COR-L47 (cell line): ENCODE measurements at regions not wholly inside any gene's neighbourhood (a gene's known extent, or its start where the extent isn't known, plus 50 kb on each side); places are given as distances from the start of the nearest gene placed in this dataset.

ENCODE experiments used
- DNase-seq: peaks from one replicate; lab custom pipeline; 2025; lab: John Stamatoyannopoulos, UW

- DNase-seq: no peak
These were observed 298.3 kb downstream of the CDH11 start for GRCh38 chr16:64823481-64824075.

GRCh38 chr16:64809876-64810629, 311.8 kb downstream of the CDH11 start:
- DNase-seq: no peak

- no peak for DNase-seq
These were observed 313.4 kb downstream of the CDH11 start for GRCh38 chr16:64808474-64808873.

DNA sequence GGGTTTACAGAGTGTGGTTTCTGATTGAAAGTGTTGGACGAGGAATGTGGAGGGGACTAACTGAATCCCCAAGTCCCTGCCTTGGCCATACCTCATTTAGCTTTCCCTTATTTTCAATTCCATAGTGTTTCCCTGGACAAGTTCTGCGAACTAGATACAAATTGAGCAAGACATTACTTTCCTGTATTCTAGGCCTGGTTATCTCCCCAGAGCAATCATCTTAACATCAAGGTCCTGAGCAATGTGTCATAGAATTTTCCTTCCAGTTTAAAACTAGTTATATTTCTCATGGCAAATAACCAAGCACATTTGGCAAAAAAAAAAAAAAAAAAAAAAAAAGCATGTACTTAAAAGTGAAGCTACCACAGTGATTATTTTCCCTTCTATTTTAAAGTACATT, 330.1 kb downstream of the CDH11 start:
- no peak for DNase-seq

DNA sequence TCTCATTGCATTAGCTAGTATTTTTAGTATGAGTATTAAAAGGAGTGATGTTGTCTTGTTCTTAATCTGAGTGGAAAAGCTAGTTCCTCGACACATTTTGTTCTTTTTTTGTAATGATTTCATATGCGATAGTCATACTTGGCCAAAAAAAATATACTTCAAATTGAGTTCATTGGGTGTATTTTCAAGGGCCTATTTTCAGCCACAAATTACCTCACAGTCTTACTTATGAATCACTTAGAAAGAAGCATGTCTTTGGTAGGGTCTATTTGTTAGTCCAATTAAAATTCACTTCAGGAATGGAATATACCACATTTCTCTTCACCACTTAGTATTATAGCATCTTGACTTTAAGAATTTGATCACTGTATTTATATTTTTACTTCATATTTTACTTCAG, 337.2 kb downstream of the CDH11 start:
- DNase-seq: no peak

GRCh38 chr16:64782484-64782883, 339.4 kb downstream of the CDH11 start:
- DNase-seq: no peak

GRCh38 chr16:64780445-64780844, 341.4 kb downstream of the CDH11 start:
- DNase-seq: no peak

- no peak for DNase-seq
These were observed 343.1 kb downstream of the CDH11 start for GRCh38 chr16:64778777-64779176.

DNA sequence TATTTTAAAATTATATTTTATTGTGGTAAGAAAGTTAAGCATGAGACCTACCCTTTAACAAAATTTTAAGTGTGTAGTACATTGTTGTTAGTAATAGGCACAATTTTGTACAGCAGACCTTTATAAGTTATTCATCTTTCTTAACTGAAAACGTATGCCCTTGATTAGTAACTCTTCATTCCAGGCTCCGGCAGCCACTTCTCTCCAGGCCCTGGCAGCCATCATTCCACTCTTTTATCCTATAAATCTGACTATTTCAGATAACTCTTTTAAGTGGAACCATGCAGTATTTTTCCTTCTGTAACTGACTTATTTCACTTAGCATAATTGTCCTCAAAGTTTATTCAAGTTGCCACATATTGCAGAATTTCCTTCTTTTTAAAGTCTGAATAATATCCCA, 348.2 kb downstream of the CDH11 start:
- no peak for DNase-seq

- no peak for DNase-seq
These were observed 348.7 kb downstream of the CDH11 start for GRCh38 chr16:64773184-64773583.

DNA sequence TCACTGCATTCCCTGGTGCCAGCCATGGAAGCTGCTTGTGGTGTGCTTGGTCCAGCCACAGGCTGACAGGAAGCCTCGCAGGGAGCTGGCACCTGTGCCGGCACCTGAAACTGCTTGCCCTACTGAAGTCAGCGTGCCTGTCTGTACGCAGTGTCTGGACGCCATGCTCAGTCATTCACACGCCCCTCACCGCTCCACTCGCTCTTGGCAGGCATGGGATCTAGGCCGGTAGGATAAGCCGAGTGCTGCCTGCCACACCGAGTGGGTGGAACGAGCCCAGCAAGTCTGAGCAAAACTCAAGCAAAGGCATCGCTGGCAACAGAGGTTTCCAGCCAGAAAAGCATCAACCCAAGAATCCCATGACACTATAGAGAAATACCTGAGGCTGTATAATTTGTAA, 350.6 kb downstream of the CDH11 start:
- no peak for DNase-seq

DNA sequence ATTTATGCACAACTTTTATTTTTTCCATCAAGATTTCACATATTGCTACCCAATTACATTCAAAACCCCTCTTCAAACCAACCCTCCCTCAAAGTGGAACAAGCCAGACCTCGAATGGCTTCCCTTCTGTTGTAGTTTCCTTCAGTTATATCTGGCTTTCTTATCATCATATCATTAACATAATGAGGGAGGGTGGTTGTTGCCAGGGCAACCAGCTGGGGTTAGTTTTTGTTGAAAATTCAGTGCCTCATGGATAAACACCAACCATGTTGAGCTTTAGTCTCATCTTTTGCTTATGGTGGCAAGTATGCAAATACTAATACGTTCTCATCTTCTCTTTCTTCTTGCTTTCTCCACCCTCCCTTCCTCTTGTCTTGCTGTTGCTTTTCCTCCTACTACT, 359.7 kb downstream of the CDH11 start:
- no peak for DNase-seq

GRCh38 chr16:64754279-64754678, 367.6 kb downstream of the CDH11 start:
- DNase-seq: no peak

- no peak for DNase-seq
These were observed 370.0 kb downstream of the CDH11 start for GRCh38 chr16:64751906-64752305.

GRCh38 chr16:64749346-64749745, 372.5 kb downstream of the CDH11 start:
- DNase-seq: no peak

DNA sequence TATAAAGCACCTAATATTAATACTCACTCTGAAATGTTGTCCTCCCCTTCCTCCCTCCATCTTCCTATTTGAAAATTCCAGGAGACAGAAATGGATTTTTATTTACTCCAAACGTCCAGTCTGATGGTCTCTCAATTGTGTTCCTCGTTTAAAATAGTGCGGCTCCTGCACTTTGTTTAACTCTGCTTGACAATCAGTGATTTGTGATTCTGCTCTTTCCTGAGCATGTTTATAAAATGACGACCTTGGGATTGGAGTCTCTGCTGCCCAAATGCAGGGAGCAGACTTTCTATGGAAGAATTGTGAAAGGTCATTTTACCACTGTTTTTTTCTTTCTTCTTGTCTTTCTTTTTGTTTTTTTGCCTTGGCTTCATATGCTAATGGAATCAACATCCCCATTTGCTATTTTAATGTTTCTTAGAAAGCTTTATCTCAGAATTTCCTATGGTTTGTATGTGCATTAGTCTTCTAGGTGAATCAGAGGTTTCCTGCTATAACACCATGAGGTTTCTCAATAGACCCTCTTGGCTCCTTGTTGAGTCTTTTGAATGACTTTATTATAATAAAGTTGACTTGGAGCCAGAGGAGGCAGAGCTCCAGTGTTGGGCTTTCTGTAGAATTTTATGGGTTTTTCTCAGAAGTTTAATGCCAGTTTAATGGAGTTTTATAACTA, 376.5 kb downstream of the CDH11 start:
- no peak for DNase-seq

GRCh38 chr16:64742455-64743223, 379.2 kb downstream of the CDH11 start:
- no peak for DNase-seq

DNA sequence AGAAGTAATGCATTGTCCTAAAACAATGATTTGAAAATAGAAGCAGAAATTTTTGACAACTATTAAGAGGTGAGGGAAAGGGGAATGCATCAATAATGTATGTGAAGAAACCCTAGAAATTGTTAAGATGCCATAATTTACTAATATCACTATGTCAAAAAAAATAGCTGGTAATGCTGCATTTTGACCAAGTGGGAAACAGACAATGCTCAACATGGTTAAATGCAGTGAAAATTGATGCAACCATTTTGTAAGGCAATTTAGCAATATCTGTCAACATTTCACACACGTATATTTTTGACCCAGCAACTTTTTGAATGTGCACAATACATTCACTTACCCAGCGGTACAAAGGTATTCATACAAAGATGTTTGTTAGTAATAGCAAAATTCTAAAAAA, 381.6 kb downstream of the CDH11 start:
- DNase-seq: no peak

DNA sequence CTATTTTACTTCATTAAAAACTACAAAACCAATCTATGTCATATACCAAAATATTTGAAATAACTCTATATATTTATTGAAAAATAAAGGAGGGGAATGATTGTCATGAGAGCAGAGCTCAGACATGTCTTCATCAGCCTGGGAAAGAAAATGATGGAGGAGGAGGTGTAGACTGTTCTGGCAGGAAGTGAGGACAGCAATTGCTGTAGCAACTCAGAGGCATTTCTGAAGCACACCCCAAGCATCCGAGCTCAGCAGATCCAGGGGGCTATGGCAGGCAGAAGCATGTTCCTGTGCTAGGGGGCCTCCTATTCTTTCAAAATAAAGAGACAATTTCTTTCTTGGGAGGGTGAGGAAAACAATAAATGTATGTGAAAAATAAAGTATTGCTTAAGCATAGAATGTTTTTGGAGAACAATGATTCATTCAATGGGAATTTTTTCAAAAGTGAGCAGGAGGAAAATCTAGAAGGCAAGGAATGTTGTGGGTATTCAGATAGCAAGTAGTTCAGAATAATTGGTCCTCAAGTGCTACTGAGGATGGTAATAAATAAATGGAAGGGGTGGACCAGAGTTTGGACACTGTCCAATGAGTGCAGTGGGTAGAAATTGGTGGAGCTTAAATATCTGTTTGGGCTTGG, 383.4 kb downstream of the CDH11 start:
- DNase-seq: no peak

- no peak for DNase-seq
These were observed 385.0 kb downstream of the CDH11 start for GRCh38 chr16:64736857-64737256.

- no peak for DNase-seq
These were observed 390.0 kb downstream of the CDH11 start for GRCh38 chr16:64731891-64732290.

DNA sequence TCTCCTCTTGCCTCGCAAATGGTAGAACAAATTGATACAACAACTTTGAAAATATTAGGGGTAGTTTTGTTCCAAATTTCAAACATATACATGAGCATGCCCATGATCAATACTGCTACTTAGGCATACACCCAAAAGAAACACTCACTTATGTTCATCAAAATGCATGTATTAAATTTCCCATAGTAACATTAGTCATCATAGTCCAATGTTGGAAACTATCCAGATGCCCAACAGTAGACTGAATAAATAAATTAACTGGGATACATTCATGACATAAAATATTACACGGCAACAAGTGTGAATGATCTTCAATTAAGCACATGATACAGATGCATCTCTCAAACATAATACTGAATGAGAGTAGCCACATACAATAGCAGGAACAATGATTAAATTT, 391.6 kb downstream of the CDH11 start:
- DNase-seq: no peak
